ENCODE measurements at regions not wholly inside any gene's neighbourhood (a gene's known extent, or its start where the extent isn't known, plus 50 kb on each side); places are given as distances from the start of the nearest gene placed in this dataset.

GRCh38 chr17:33889766-33890165 lies 365.3 kb upstream of the CCL2 start:
- no peak overlapping the region for H2AFZ ChIP-seq (ENCODE audit: low read depth, low read length)
- no peaks in the 10 kb centered on the region for H3K27me3 ChIP-seq (ENCODE audit: control insufficient read depth in 2 of 2, insufficient read depth in 2 of 2, low read length in 2 of 2)
- no peaks in the 10 kb centered on the region for H4K20me1 ChIP-seq (replicated peaks; ENCODE audit: control insufficient read depth, extremely low read depth, insufficient read depth, low read length)
- DNase-seq (ENCODE audit: low read depth, low spot score) (no peak), FAIRE-seq (no peak)
- H3K4me3 ChIP-seq (replicated peaks in 1 of 3; ENCODE audit: insufficient read depth in 1 of 3, low read depth in 1 of 3, low read length in 3 of 3), result no peak overlapping the region
- H3K4me2 ChIP-seq (ENCODE audit: insufficient read depth, low read length), result no peak overlapping the region
- H3K9me3 ChIP-seq (replicated peaks; ENCODE audit: control insufficient read depth, insufficient read depth, low read length), result no peaks in the 10 kb centered on the region
- no peak overlapping the region for H3K9ac ChIP-seq (replicated peaks; ENCODE audit: extremely low read depth, insufficient read depth, low read length)
- POLR2A ChIA-PET, result no interaction called here
- no peaks in the 10 kb centered on the region for H3K9me1 ChIP-seq (replicated peaks; ENCODE audit: control insufficient read depth, extremely low read depth, insufficient read depth, low read length)
- no peak for TF ChIP-seq POLR2AphosphoS5 (IDR thresholded peaks at IDR 0.05; ENCODE audit: insufficient read depth, low read depth, low read length)
- no peak for TF ChIP-seq FOS (IDR thresholded peaks at IDR 0.05; ENCODE audit: borderline replicate concordance, insufficient read depth, low read length)
- TF ChIP-seq JUN (IDR thresholded peaks at IDR 0.05; ENCODE audit: borderline replicate concordance, insufficient read depth, insufficient read length, low read depth), result no peak
- no peaks in the 10 kb centered on the region for H3K36me3 ChIP-seq (ENCODE audit: control insufficient read depth in 2 of 2, extremely low read depth in 1 of 2, insufficient read depth in 2 of 2, low read length in 2 of 2)
- dilution Hi-C loops (cut with MboI; ENCODE audit: extremely low pct_ligation_motif_present, low sequenced_read_pairs), result no loop called here
- BruUV-seq (replicated peaks), result no TSS peak
- CTCF ChIA-PET, result no interaction called here
- H3K4me1 ChIP-seq (ENCODE audit: control insufficient read depth, extremely low read depth, insufficient read depth, low read length), result no peaks in the 10 kb centered on the region
- intact Hi-C loops (cut with micrococcal nuclease), result no loop called here
- no peaks in the 10 kb centered on the region for H3K79me2 ChIP-seq (ENCODE audit: control insufficient read depth, insufficient read depth, low read length)
- no peak overlapping the region for H3K27ac ChIP-seq (ENCODE audit: insufficient read depth, low read depth, low read length)

- no peak for TF ChIP-seq MYC (IDR thresholded peaks at IDR 0.05; ENCODE audit: low read depth, low read length)
- no peak for TF ChIP-seq GATA2 (IDR thresholded peaks at IDR 0.05; ENCODE audit: insufficient read depth, insufficient read length, low read depth, low read length)
- TF ChIP-seq FOS (IDR thresholded peaks at IDR 0.05; ENCODE audit: borderline replicate concordance, insufficient read depth, low read length), result no peak
- TF ChIP-seq POLR2AphosphoS5 (IDR thresholded peaks at IDR 0.05; ENCODE audit: insufficient read depth, low read depth, low read length), result no peak
- TF ChIP-seq MAX (IDR thresholded peaks at IDR 0.05; ENCODE audit: insufficient read depth, insufficient read length), result no peak
- no peak for TF ChIP-seq EZH2 (IDR thresholded peaks at IDR 0.05; ENCODE audit: borderline replicate concordance, low read depth, low read length, severe bottlenecking)
- TF ChIP-seq POLR2A (IDR thresholded peaks at IDR 0.05; ENCODE audit: low read depth, low read length), result no peak
- no peaks in the 10 kb centered on the region for H3K9me1 ChIP-seq (replicated peaks; ENCODE audit: control insufficient read depth, extremely low read depth, insufficient read depth, low read length)
- ChIA-PET CTCF (no interaction called here), POLR2A (no interaction called here)
- no peak overlapping the region for H3K27ac ChIP-seq (ENCODE audit: insufficient read depth, low read depth, low read length)
- H3K4me2 ChIP-seq (ENCODE audit: insufficient read depth, low read length), result no peak overlapping the region
- no peaks in the 10 kb centered on the region for H4K20me1 ChIP-seq (replicated peaks; ENCODE audit: control insufficient read depth, extremely low read depth, insufficient read depth, low read length)
- no peak overlapping the region for H3K4me3 ChIP-seq (replicated peaks in 1 of 3; ENCODE audit: insufficient read depth in 1 of 3, low read depth in 1 of 3, low read length in 3 of 3)
- FAIRE-seq (no peak), DNase-seq (ENCODE audit: low read depth, low spot score) (no peak)
- no peak overlapping the region for H2AFZ ChIP-seq (ENCODE audit: low read depth, low read length)
- intact Hi-C loops (cut with micrococcal nuclease), result no loop called here
- no peaks in the 10 kb centered on the region for H3K36me3 ChIP-seq (ENCODE audit: control insufficient read depth in 2 of 2, extremely low read depth in 1 of 2, insufficient read depth in 2 of 2, low read length in 2 of 2)
- no peaks in the 10 kb centered on the region for H3K79me2 ChIP-seq (ENCODE audit: control insufficient read depth, insufficient read depth, low read length)
- no peaks in the 10 kb centered on the region for H3K27me3 ChIP-seq (ENCODE audit: control insufficient read depth in 2 of 2, insufficient read depth in 2 of 2, low read length in 2 of 2)
- no peaks in the 10 kb centered on the region for H3K4me1 ChIP-seq (ENCODE audit: control insufficient read depth, extremely low read depth, insufficient read depth, low read length)
- dilution Hi-C loops (cut with MboI; ENCODE audit: extremely low pct_ligation_motif_present, low sequenced_read_pairs), result no loop called here
- H3K9me3 ChIP-seq (replicated peaks; ENCODE audit: control insufficient read depth, insufficient read depth, low read length), result no peaks in the 10 kb centered on the region
- BruUV-seq (replicated peaks), result no TSS peak
- no peak overlapping the region for H3K9ac ChIP-seq (replicated peaks; ENCODE audit: extremely low read depth, insufficient read depth, low read length)
These were observed 362.1 kb upstream of the CCL2 start for GRCh38 chr17:33892717-33893591.

All from endothelial cell of umbilical vein (primary cell).